ENCODE measurements at regions not wholly inside any gene's neighbourhood (a gene's known extent, or its start where the extent isn't known, plus 50 kb on each side); places are given as distances from the start of the nearest gene placed in this dataset.

DNA sequence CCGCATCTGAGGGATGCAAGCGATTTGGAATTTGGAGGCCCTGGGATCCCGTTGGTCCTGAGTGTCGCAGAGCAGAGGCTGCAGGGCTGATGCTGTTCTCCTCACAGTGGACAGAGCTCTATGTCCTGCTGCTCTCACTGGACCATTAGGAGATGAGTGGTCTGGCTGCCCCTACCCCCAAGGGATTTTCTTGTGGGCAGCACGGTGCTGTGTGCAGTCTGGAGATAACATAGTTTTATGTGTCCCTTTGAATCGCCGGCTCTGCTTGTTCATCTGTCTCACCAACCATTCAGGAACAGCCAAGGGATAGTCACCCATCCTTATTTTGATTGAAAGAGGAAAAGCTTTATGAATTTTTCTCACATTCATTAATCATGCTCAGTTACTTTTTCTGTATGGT lies 49.9 kb downstream of the CHRM3 start:
- FAIRE-seq = no peak

GRCh38 chr1:239437822-239438221 lies 51.5 kb downstream of the CHRM3 start:
- no peak for FAIRE-seq

DNA sequence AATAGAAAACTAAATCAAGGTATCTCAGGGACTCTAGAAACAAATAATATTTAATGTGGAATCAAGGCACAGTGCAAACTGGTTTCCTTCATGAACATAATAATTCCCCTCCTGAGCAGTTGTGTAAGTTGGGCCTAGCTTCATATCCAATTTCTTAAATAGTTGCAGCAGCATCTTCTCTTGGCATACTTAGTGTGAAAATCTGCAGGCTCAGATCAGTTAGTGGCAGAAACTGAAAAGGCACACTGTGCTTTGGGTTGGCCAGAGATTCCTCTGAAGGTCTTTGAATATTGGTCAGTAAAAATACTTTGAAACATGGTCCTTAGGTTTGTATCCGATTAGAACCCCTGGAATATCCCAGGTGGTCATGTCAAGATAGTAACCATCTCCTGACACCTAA lies 52.5 kb downstream of the CHRM3 start:
- FAIRE-seq = no peak

DNA sequence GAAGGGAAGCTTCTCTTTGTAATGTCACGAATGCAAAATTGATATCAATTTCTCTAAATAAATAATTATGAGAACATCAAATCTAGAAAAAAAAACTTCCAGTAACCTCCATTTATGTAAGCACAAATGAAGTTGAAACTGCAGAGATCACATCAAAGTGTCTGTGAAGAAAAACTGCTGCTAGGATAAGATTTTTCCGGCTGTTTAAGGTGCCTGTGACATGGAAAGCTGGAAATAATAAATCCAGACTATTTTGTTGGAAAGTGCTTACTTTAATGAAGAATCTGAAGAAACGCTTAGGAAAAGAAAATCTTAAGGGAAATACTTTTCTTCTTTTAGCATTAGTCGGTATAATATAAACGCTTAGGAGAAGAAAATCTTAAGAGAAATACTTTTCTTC lies 57.0 kb downstream of the CHRM3 start:
- FAIRE-seq = no peak

DNA sequence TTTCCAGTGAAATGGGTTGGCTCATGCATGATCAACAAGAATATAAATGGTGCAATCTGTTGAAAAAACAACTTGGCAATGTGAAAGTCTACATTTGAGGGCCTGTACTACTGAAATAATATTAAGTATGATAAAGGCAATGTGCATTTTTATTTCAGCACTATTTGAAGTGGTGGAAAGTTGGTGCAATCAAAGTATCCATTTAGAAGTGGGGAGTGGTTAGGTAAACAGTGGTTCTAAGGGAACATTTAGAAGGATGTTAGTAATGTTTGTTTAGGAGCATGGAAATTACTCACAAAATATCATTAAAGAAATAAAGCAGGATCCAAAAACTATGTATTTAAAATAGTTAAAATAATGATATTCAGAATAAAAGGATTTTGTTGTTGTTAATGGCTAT lies 60.2 kb downstream of the CHRM3 start:
- FAIRE-seq = no peak

GRCh38 chr1:239448911-239449310 lies 62.5 kb downstream of the CHRM3 start:
- FAIRE-seq = no peak

- no peak for FAIRE-seq
Observed at GRCh38 chr1:239455743-239456142, 69.4 kb downstream of the CHRM3 start.

DNA sequence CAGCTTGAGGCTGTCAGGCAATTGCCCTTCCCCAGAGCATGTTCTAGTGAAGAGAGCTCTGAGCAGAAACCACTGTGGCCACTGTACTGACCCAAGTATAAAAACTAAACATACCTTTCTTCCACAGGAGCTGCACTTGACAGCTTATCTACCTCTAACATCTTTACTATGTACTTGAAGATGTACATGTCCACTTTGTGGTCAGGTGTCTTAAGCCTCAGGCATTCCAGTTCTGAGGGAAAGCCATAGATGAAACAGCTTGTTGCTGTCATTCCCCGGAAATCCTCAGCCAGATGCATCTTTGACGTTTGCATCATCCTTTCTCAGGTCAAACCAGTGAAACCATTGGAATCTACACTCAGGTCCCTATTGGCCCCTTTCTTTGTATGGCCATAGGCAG lies 70.4 kb downstream of the CHRM3 start:
- FAIRE-seq = no peak

- FAIRE-seq = no peak
Observed at GRCh38 chr1:239457491-239458143, 71.2 kb downstream of the CHRM3 start.

GRCh38 chr1:239458144-239458500 lies 71.8 kb downstream of the CHRM3 start:
- no peak for FAIRE-seq

DNA sequence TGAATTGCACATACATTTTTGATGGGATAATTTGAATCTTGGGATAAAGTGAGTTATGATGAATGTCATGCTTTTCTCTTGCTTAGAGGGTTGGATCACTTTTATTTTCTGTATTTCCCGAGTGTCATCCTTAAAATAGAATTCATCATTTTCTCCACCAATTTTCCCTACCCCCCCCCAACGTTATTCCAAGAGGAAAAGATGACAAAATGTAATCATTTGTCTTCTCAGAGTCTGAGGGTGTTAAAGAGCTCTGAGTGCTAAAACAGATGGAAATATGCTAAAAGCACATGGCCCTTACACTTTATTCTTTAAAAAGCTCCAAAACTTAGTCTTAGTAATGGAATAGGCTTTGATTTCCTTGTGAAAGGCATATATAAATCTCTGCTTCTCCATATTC lies 81.4 kb downstream of the CHRM3 start:
- FAIRE-seq = no peak

DNA sequence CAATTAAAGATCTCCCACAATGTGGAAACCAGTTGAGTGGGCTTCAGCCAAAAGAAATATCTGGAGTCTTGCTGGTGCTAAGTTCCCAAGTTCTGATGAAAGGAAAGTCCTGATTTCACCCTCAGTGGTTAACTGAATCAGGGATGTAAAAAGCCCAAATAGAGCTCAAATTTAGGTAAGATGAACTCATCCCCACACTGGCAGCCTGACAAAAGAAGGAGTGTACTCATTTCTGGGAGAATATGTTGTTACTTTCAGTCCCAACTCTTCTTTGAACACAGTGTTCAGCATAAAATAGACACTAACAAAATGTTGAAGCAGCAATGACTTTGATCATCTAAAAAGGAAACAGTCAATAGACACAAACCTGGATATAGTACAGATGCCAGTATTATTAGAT lies 91.7 kb downstream of the CHRM3 start:
- FAIRE-seq = no peak

- FAIRE-seq = no peak
Observed at GRCh38 chr1:239483391-239483790, 97.0 kb downstream of the CHRM3 start.

DNA sequence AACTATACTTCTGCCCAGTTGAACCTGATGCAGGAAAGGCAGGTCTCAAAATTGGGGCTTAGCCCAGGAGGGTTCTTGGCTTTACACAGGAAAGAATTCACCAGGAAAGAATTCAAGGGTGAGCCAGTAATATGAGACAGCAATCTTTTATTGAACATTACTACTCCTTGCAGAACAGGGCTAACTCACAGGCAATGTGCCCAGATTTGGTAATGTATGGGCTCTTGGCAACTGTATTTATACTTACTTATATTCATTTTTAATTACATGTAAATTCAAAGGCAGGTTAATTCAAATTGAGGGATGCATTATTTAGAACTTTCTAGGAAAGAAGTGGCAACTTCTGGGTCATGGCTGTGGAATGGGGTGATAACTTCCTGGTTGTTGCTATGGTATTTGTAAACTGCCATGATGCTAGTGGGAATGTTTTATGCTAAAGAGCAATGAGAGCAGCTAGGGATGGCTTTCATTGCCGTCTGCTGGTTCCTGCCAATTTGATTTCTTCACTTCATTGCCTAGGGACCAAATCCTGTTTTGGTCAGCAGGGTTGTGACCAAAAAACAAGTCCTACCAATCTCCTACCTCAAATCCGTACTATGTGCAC lies 107.5 kb downstream of the CHRM3 start:
- FAIRE-seq = no peak

DNA sequence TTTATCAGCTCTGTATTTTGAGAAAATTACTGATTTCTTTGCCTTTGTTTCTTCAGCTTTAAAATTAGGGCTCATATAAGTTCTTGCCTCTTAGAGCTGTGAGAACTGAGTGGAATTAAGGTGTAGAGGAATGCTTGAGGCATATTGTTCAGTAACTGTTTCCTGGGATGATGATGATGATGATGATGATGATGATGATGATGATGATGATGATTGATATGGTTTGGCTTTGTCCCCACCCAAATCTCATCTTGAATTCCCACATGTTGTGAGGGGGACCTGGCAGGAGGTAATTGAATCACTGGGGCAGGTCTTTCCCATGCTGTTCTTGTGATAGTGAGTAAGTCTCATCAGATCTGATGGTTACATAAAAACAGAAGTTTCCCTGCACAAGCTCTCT lies 118.7 kb downstream of the CHRM3 start:
- FAIRE-seq = no peak

DNA sequence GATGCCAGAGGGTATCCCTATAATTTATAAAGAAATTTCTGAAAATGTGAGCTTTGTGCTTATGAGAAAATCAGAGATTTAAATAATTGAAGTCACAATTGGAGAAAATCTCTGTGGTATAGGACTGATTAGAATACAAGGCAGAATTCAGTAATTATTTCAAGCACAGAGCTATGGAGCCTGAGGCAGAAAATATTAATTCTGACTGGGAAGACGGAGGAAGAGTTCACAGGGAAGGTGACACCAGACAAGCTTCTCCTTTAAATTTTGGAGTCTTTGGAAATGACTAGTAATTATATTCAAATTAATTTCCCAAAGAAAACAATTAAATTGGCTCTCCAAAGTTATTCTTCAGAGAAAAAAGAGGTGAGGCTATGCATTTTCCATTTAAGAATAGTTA lies 121.5 kb downstream of the CHRM3 start:
- FAIRE-seq = no peak

- FAIRE-seq = no peak
Observed at GRCh38 chr1:239511875-239512274, 125.5 kb downstream of the CHRM3 start.

GRCh38 chr1:239516579-239516978 lies 130.2 kb downstream of the CHRM3 start:
- no peak for FAIRE-seq

DNA sequence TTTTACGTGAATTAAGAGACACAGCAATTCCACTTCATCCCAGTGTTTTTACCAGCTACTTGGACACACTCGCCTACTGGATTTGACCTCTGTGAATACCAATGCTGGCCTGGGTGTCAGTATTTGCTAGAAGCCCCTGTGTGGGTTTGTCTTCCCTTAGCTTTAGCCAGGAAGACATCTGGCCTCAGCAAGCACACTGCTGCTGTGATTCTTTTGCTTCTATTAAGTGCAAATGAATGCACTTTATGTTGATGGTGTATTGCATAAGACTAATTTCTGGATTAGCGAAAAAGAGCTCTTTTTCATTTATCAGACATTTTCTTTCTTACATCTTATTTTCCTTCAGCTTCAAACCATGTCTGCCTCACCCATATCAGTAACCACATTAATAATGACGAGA lies 140.0 kb downstream of the CHRM3 start:
- FAIRE-seq = no peak

DNA sequence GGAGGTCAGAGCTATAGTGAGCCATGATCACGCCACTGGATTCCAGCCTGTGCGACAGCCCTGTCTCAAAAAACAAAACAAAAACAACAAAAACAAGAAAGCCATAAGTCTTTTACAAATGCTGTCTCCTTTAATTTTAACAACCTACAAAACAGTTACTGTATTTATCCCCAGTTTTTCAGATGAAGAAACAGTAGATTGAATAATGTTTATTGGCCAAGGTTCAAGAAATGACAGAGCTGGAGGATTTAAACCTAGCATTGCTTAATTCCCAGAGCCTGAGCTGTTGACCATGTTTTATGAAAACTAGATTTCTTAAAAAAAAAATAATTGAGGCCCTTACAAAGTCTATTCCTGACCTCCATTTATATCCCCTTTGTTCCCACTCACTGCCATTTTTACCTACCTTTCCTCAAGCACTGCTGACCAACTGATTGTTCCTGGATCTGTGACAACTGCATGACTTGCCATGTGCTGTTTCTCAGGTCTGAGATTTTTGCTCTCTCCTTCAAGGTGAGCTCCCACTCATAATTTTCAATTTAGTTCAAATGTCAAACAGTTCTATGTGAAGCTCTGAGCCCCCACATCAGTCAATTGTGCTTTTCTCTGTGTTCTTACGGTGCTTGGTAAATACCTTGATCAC lies 140.8 kb downstream of the CHRM3 start:
- no peak for FAIRE-seq

GRCh38 chr1:239536165-239536849 lies 149.9 kb downstream of the CHRM3 start:
- no peak for FAIRE-seq

DNA sequence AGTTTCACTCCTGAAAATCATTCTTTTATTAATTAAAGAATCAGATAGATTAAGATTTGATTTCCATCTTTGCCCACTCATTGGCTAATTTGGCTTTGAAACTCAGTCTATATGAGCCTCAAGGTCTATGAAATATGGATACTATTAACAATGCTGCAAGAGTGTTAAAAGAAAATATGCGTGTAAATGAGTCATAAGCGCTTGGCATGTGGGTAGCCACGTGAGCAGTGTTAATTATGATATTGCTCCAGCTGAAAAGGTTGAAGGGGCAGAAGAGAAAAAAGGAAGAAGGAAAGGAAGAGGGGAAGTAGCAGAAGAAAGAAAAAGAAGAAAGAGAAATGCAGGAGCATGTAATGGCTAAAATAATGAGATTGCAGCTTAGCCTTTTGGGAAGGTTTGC lies 151.4 kb downstream of the CHRM3 start:
- FAIRE-seq = no peak

- no peak for FAIRE-seq
Observed at GRCh38 chr1:239538239-239538988, 152.0 kb downstream of the CHRM3 start.
